ENCODE measurements at regions not wholly inside any gene's neighbourhood (a gene's known extent, or its start where the extent isn't known, plus 50 kb on each side); places are given as distances from the start of the nearest gene placed in this dataset.

- no peak for FAIRE-seq
Observed at GRCh38 chr13:83589814-83590213, 292.5 kb downstream of the SLITRK1 start.

- no peak for FAIRE-seq
Observed at GRCh38 chr13:83577183-83577582, 305.1 kb downstream of the SLITRK1 start.

- no peak for FAIRE-seq
Observed at GRCh38 chr13:83568019-83568418, 314.3 kb downstream of the SLITRK1 start.

GRCh38 chr13:83563499-83563898 lies 318.8 kb downstream of the SLITRK1 start:
- no peak for FAIRE-seq

GRCh38 chr13:83557845-83558244 lies 324.4 kb downstream of the SLITRK1 start:
- no peak for FAIRE-seq

GRCh38 chr13:83549671-83550070 lies 332.6 kb downstream of the SLITRK1 start:
- no peak for FAIRE-seq

- FAIRE-seq, result no peak
Observed at GRCh38 chr13:83547043-83547442, 335.2 kb downstream of the SLITRK1 start.

GRCh38 chr13:83546476-83546875 lies 335.8 kb downstream of the SLITRK1 start:
- no peak for FAIRE-seq

GRCh38 chr13:83538636-83539035 lies 343.6 kb downstream of the SLITRK1 start:
- no peak for FAIRE-seq

- no peak for FAIRE-seq
Observed at GRCh38 chr13:83536941-83537340, 345.3 kb downstream of the SLITRK1 start.

GRCh38 chr13:83536153-83536552 lies 346.1 kb downstream of the SLITRK1 start:
- FAIRE-seq, result no peak

- no peak for FAIRE-seq
Observed at GRCh38 chr13:83532809-83533208, 349.5 kb downstream of the SLITRK1 start.

GRCh38 chr13:83531022-83531421 lies 351.3 kb downstream of the SLITRK1 start:
- FAIRE-seq, result no peak

- no peak for FAIRE-seq
Observed at GRCh38 chr13:83516781-83517180, 365.5 kb downstream of the SLITRK1 start.

GRCh38 chr13:83515268-83516015 lies 366.8 kb downstream of the SLITRK1 start:
- FAIRE-seq, result no peak

- FAIRE-seq, result no peak
Observed at GRCh38 chr13:83508771-83509301, 373.4 kb downstream of the SLITRK1 start.

- FAIRE-seq, result no peak
Observed at GRCh38 chr13:83503424-83503823, 378.9 kb downstream of the SLITRK1 start.

GRCh38 chr13:83499286-83499685 lies 383.0 kb downstream of the SLITRK1 start:
- FAIRE-seq, result no peak

GRCh38 chr13:83498481-83499190 lies 383.6 kb downstream of the SLITRK1 start:
- no peak for FAIRE-seq

GRCh38 chr13:83498045-83498444 lies 384.2 kb downstream of the SLITRK1 start:
- FAIRE-seq, result no peak

- no peak for FAIRE-seq
Observed at GRCh38 chr13:83496501-83496900, 385.8 kb downstream of the SLITRK1 start.

GRCh38 chr13:83485101-83485500 lies 397.2 kb downstream of the SLITRK1 start:
- no peak for FAIRE-seq

- no peak for FAIRE-seq
Observed at GRCh38 chr13:83471011-83471410, 411.3 kb downstream of the SLITRK1 start.

- no peak for FAIRE-seq
Observed at GRCh38 chr13:83470133-83470797, 412.0 kb downstream of the SLITRK1 start.

All from A204.1 (cell line).